ENCODE measurements at regions not wholly inside any gene's neighbourhood (a gene's known extent, or its start where the extent isn't known, plus 50 kb on each side); places are given as distances from the start of the nearest gene placed in this dataset.

DNA sequence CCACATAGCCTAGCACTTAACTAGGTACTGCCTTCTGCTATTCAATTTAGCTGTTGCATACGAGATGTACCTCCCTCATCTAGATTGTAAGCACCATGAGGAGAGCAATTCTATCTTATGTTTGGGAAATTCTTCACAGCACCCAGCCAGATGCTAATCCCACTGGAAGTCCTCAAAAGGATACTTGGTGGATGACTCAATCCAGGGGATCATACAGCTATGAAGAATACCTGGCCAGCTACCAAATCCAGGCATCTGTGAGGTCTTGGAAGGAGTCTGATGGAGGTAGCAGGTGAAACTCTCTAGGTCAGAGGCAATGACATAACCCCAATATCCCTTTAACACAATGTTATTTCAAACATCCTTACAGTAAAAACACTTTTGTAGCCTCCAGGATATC lies 167.8 kb upstream of the NCAM1 start:
- Histone ChIP-seq H3K27me3 (ENCODE audit: control insufficient read depth, insufficient read depth, low read length) (no peaks in the 10 kb centered on the region), H3K9ac (ENCODE audit: low read depth, low read length) (no peak overlapping the region), H3K36me3 (ENCODE audit: control insufficient read depth, insufficient read depth, low read length) (no peaks in the 10 kb centered on the region), H3K27ac (ENCODE audit: low read depth, low read length) (no peak overlapping the region), H3K4me3 (ENCODE audit: low read depth, low read length) (no peak overlapping the region), H3K9me3 (ENCODE audit: control insufficient read depth, insufficient read depth, low read length) (no peaks in the 10 kb centered on the region), H3K4me1 (ENCODE audit: control insufficient read depth, insufficient read depth, low read length) (peaks cover 21% of the 10 kb centered on the region)

- no peaks in the 10 kb centered on the region for H3K9me3 ChIP-seq (ENCODE audit: control insufficient read depth, insufficient read depth, low read length)
- H3K36me3 ChIP-seq (ENCODE audit: control insufficient read depth, insufficient read depth, low read length) = no peaks in the 10 kb centered on the region
- no peaks in the 10 kb centered on the region for H3K27me3 ChIP-seq (ENCODE audit: control insufficient read depth, insufficient read depth, low read length)
- peaks cover 21% of the 10 kb centered on the region for H3K4me1 ChIP-seq (ENCODE audit: control insufficient read depth, insufficient read depth, low read length)
- no peak overlapping the region for H3K27ac ChIP-seq (ENCODE audit: low read depth, low read length)
- H3K9ac ChIP-seq (ENCODE audit: low read depth, low read length) = no peak overlapping the region
- H3K4me3 ChIP-seq (ENCODE audit: low read depth, low read length) = no peak overlapping the region
Observed at GRCh38 chr11:112794331-112794846, 166.8 kb upstream of the NCAM1 start.

DNA sequence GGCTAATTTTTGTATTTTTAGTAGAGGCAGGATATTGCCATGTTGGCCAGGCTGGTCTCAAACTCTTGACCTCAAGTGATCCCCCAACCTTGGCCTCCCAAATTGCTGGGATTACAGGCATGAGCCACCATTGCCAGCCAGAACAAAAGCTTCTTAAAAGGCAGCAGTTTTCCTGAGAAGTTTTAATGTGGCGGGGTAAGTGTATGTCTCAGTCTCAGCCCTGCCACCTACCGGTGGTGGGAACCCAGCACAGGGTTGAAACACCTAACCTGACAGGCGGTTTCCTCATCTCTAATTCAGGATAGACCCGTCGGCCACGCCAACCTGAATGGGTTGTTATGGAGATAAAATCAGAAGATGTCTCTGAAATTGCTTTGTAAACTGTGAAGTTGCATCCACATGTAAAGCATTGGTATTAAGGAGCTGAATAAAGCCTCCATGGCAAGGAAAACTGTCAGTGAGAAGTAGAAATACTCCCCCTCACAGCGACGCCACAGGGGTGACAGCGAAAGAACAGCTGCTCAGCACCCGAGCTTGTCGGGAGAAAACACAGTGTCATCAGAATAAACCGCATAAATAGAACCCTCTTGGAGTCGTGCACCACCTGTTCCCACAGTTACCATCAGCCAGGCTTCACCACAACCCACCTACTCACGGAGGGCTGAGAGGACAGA lies 165.9 kb upstream of the NCAM1 start:
- H3K27ac ChIP-seq (ENCODE audit: low read depth, low read length) = no peak overlapping the region
- peaks cover 21% of the 10 kb centered on the region for H3K4me1 ChIP-seq (ENCODE audit: control insufficient read depth, insufficient read depth, low read length)
- H3K9ac ChIP-seq (ENCODE audit: low read depth, low read length) = no peak overlapping the region
- H3K4me3 ChIP-seq (ENCODE audit: low read depth, low read length) = no peak overlapping the region
- H3K9me3 ChIP-seq (ENCODE audit: control insufficient read depth, insufficient read depth, low read length) = no peaks in the 10 kb centered on the region
- H3K36me3 ChIP-seq (ENCODE audit: control insufficient read depth, insufficient read depth, low read length) = no peaks in the 10 kb centered on the region
- no peaks in the 10 kb centered on the region for H3K27me3 ChIP-seq (ENCODE audit: control insufficient read depth, insufficient read depth, low read length)

GRCh38 chr11:112795911-112796649 lies 165.1 kb upstream of the NCAM1 start:
- H3K9ac ChIP-seq (ENCODE audit: low read depth, low read length) = no peak overlapping the region
- no peaks in the 10 kb centered on the region for H3K36me3 ChIP-seq (ENCODE audit: control insufficient read depth, insufficient read depth, low read length)
- peaks cover 21% of the 10 kb centered on the region for H3K4me1 ChIP-seq (ENCODE audit: control insufficient read depth, insufficient read depth, low read length)
- no peaks in the 10 kb centered on the region for H3K9me3 ChIP-seq (ENCODE audit: control insufficient read depth, insufficient read depth, low read length)
- no peaks in the 10 kb centered on the region for H3K27me3 ChIP-seq (ENCODE audit: control insufficient read depth, insufficient read depth, low read length)
- H3K4me3 ChIP-seq (ENCODE audit: low read depth, low read length) = no peak overlapping the region
- no peak overlapping the region for H3K27ac ChIP-seq (ENCODE audit: low read depth, low read length)

GRCh38 chr11:112797092-112797491 lies 164.1 kb upstream of the NCAM1 start:
- Histone ChIP-seq H3K27me3 (ENCODE audit: control insufficient read depth, insufficient read depth, low read length) (no peaks in the 10 kb centered on the region), H3K4me3 (ENCODE audit: low read depth, low read length) (peak overlapping the region; percentile 28; the same call in 1 of the 2 replicates), H3K27ac (ENCODE audit: low read depth, low read length) (peak overlapping the region; percentile 87), H3K9ac (ENCODE audit: low read depth, low read length) (no peak overlapping the region), H3K9me3 (ENCODE audit: control insufficient read depth, insufficient read depth, low read length) (no peaks in the 10 kb centered on the region), H3K4me1 (ENCODE audit: control insufficient read depth, insufficient read depth, low read length) (peaks cover 21% of the 10 kb centered on the region), H3K36me3 (ENCODE audit: control insufficient read depth, insufficient read depth, low read length) (no peaks in the 10 kb centered on the region)

DNA sequence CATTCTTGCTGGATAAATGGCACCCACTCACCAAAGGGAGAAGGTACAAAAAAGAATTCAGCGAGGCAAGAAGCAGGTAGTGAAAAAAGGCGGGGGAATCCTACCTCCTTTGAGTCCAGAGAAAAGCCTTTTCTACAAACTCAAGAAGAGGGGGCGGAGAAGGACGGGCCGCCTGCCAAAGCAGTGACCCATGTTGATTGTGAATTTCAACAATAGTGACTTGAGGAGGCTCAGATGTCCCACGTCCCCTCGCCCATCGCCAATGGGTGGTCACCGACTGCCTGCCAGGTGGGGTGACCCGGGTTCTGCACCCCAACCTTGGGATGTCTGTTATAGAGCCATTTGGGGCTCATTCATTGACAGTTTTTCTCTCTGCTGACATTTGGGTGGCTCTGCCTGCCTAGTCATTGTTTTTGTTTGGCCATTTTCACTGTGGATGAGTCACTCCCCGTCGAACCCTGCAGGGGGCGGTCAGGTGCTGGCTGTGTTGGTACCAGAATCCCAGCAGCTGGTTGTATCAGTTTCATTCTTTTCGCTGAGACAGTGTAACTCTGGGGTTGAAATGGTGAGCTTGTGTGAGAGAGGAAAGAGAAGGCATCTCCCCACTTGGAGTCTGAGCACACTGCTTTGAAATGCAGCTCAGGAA lies 163.4 kb upstream of the NCAM1 start:
- no peaks in the 10 kb centered on the region for H3K36me3 ChIP-seq (ENCODE audit: control insufficient read depth, insufficient read depth, low read length)
- H3K4me3 ChIP-seq (ENCODE audit: low read depth, low read length) = peak overlapping the region; percentile 28; the same call in 1 of the 2 replicates
- H3K27ac ChIP-seq (ENCODE audit: low read depth, low read length) = peak overlapping the region; percentile 87
- H3K27me3 ChIP-seq (ENCODE audit: control insufficient read depth, insufficient read depth, low read length) = no peaks in the 10 kb centered on the region
- H3K9ac ChIP-seq (ENCODE audit: low read depth, low read length) = peak overlapping the region; percentile 38
- H3K4me1 ChIP-seq (ENCODE audit: control insufficient read depth, insufficient read depth, low read length) = peaks cover 21% of the 10 kb centered on the region
- no peaks in the 10 kb centered on the region for H3K9me3 ChIP-seq (ENCODE audit: control insufficient read depth, insufficient read depth, low read length)

GRCh38 chr11:112801025-112801816 lies 160.0 kb upstream of the NCAM1 start:
- Histone ChIP-seq H3K27ac (ENCODE audit: low read depth, low read length) (no peak overlapping the region), H3K4me1 (ENCODE audit: control insufficient read depth, insufficient read depth, low read length) (peaks cover 22% of the 10 kb centered on the region), H3K4me3 (ENCODE audit: low read depth, low read length) (no peak overlapping the region), H3K36me3 (ENCODE audit: control insufficient read depth, insufficient read depth, low read length) (no peaks in the 10 kb centered on the region), H3K9me3 (ENCODE audit: control insufficient read depth, insufficient read depth, low read length) (no peaks in the 10 kb centered on the region), H3K9ac (ENCODE audit: low read depth, low read length) (no peak overlapping the region), H3K27me3 (ENCODE audit: control insufficient read depth, insufficient read depth, low read length) (no peaks in the 10 kb centered on the region)

- Histone ChIP-seq H3K9me3 (ENCODE audit: control insufficient read depth, insufficient read depth, low read length) (no peaks in the 10 kb centered on the region), H3K9ac (ENCODE audit: low read depth, low read length) (no peak overlapping the region), H3K36me3 (ENCODE audit: control insufficient read depth, insufficient read depth, low read length) (no peaks in the 10 kb centered on the region), H3K4me1 (ENCODE audit: control insufficient read depth, insufficient read depth, low read length) (peaks cover 23% of the 10 kb centered on the region), H3K27me3 (ENCODE audit: control insufficient read depth, insufficient read depth, low read length) (no peaks in the 10 kb centered on the region), H3K27ac (ENCODE audit: low read depth, low read length) (no peak overlapping the region), H3K4me3 (ENCODE audit: low read depth, low read length) (no peak overlapping the region)
Observed at GRCh38 chr11:112801817-112802088, 159.5 kb upstream of the NCAM1 start.

DNA sequence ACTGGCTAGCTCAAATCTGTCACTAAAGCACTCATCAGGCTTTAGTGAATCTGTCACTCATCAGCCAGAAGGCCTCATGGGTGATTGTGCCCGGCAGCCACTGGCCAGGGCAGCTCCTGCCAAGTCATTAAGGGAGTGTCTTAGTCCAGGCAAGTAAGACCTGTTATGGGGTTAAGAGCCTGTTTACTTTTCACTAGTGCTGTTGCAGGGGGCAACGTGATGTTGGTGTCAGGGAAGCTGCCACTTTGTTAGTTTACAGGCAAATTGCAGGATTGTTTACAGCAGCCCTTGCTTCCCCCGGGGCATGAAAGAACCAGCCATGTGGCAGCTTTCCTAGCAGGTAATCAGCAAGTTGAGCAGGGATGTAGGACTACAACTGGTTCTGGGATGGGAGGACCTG lies 155.6 kb upstream of the NCAM1 start:
- H3K27me3 ChIP-seq (ENCODE audit: control insufficient read depth, insufficient read depth, low read length) = no peaks in the 10 kb centered on the region
- H3K9me3 ChIP-seq (ENCODE audit: control insufficient read depth, insufficient read depth, low read length) = no peaks in the 10 kb centered on the region
- no peaks in the 10 kb centered on the region for H3K36me3 ChIP-seq (ENCODE audit: control insufficient read depth, insufficient read depth, low read length)
- H3K4me3 ChIP-seq (ENCODE audit: low read depth, low read length) = no peak overlapping the region
- peaks cover 12% of the 10 kb centered on the region for H3K4me1 ChIP-seq (ENCODE audit: control insufficient read depth, insufficient read depth, low read length)
- no peak overlapping the region for H3K27ac ChIP-seq (ENCODE audit: low read depth, low read length)
- H3K9ac ChIP-seq (ENCODE audit: low read depth, low read length) = no peak overlapping the region

- Histone ChIP-seq H3K27ac (ENCODE audit: low read depth, low read length) (no peak overlapping the region), H3K9me3 (ENCODE audit: control insufficient read depth, insufficient read depth, low read length) (no peaks in the 10 kb centered on the region), H3K27me3 (ENCODE audit: control insufficient read depth, insufficient read depth, low read length) (no peaks in the 10 kb centered on the region), H3K9ac (ENCODE audit: low read depth, low read length) (no peak overlapping the region), H3K36me3 (ENCODE audit: control insufficient read depth, insufficient read depth, low read length) (no peaks in the 10 kb centered on the region), H3K4me3 (ENCODE audit: low read depth, low read length) (no peak overlapping the region), H3K4me1 (ENCODE audit: control insufficient read depth, insufficient read depth, low read length) (peaks cover 12% of the 10 kb centered on the region)
Observed at GRCh38 chr11:112806256-112806655, 155.0 kb upstream of the NCAM1 start.
